H1 (cell line): ENCODE measurements at regions not wholly inside any gene's neighbourhood (a gene's known extent, or its start where the extent isn't known, plus 50 kb on each side); places are given as distances from the start of the nearest gene placed in this dataset.

Source experiments
- MAX ChIP-seq: IDR thresholded peaks from 2 replicates; pipeline ENCODE4 v1.6.1; 2012; ENCODE audit warnings: inconsistent platforms
- PHF8 ChIP-seq: fragments of 200-600 bp; sonication (generic); conservative IDR thresholded peaks from 2 replicates; pipeline ENCODE4 v1.7.1; 2012; ENCODE audit warnings: low read depth, mild to moderate bottlenecking, inconsistent platforms, low read length, moderate library complexity

- TF ChIP-seq PHF8: no peak
- no peak for TF ChIP-seq MAX
These were observed 504.4 kb upstream of the WWC1 start for GRCh38 chr5:167786871-167787578.
